Nephron (organoid): ENCODE measurements at regions not wholly inside any gene's neighbourhood (a gene's known extent, or its start where the extent isn't known, plus 50 kb on each side); places are given as distances from the start of the nearest gene placed in this dataset.
A peak's percentile ranks its signal among the peaks of the same experiment; 100 is the strongest.

ENCODE experiments used
- H3K27ac Mint-ChIP-seq, 3 experiments: 2 replicates each; pipeline ENCODE4 v1.8.0; 2020; ENCODE audit warnings: mixed read lengths in 3 of 3, mild to moderate bottlenecking in 2 of 3, moderate library complexity in 1 of 3
- H3K27me3 Mint-ChIP-seq: 2 replicates; pipeline ENCODE4 v1.8.0; 2021; ENCODE audit warnings: low read depth, mild to moderate bottlenecking, moderate library complexity, mixed read lengths
- H3K36me3 Mint-ChIP-seq: 2 replicates; pipeline ENCODE4 v1.8.0; 2020; ENCODE audit warnings: low read depth, mixed read lengths
- H3K4me1 Mint-ChIP-seq: 2 replicates; pipeline ENCODE4 v1.8.0; 2020; ENCODE audit warnings: mixed read lengths
- H3K4me3 Mint-ChIP-seq, 3 experiments: 2 replicates each; pipeline ENCODE4 v1.8.0; 2020; ENCODE audit warnings: mild to moderate bottlenecking in 3 of 3, mixed read lengths in 3 of 3, moderate library complexity in 2 of 3
- H3K9me3 Mint-ChIP-seq: 2 replicates; pipeline ENCODE4 v1.8.0; 2020; ENCODE audit warnings: mixed read lengths
- CTCF ChIP-seq, 3 experiments: fragments of 200-600 bp; sonication (generic); IDR thresholded peaks; one replicate each; pipeline ENCODE4 v1.5.0; 2021; ENCODE audit warnings: antibody characterized with exemption in 3 of 3; ENCODE audit not compliant: unreplicated experiment in 3 of 3

- peaks cover 18% of the 10 kb centered on the region for H3K27me3 Mint-ChIP-seq
- no peak overlapping the region for H3K27ac Mint-ChIP-seq
- no peaks in the 10 kb centered on the region for H3K36me3 Mint-ChIP-seq
- no peak for TF ChIP-seq CTCF (IDR thresholded peaks at IDR 0.05; ENCODE audit: unreplicated experiment in 3 of 3)
- H3K4me3 Mint-ChIP-seq, result no peak overlapping the region
- H3K4me1 Mint-ChIP-seq, result peaks cover 23% of the 10 kb centered on the region
- H3K9me3 Mint-ChIP-seq, result no peaks in the 10 kb centered on the region
These were observed 309.2 kb upstream of the CCL2 start for GRCh38 chr17:33945646-33946546.

- no peak overlapping the region for H3K4me3 Mint-ChIP-seq
- H3K9me3 Mint-ChIP-seq, result no peaks in the 10 kb centered on the region
- no peak overlapping the region for H3K27ac Mint-ChIP-seq
- peaks cover 13% of the 10 kb centered on the region for H3K27me3 Mint-ChIP-seq
- H3K36me3 Mint-ChIP-seq, result no peaks in the 10 kb centered on the region
- no peak for TF ChIP-seq CTCF (IDR thresholded peaks at IDR 0.05; ENCODE audit: unreplicated experiment in 3 of 3)
- H3K4me1 Mint-ChIP-seq, result peaks cover 11% of the 10 kb centered on the region
These were observed 307.3 kb upstream of the CCL2 start for GRCh38 chr17:33947762-33948161.

- Mint-ChIP-seq H3K27me3 (peaks cover 13% of the 10 kb centered on the region), H3K36me3 (no peaks in the 10 kb centered on the region), H3K4me1 (peaks cover 11% of the 10 kb centered on the region), H3K9me3 (no peaks in the 10 kb centered on the region), H3K27ac (no peak overlapping the region), H3K4me3 (no peak overlapping the region)
- no peak for TF ChIP-seq CTCF (IDR thresholded peaks at IDR 0.05; ENCODE audit: unreplicated experiment in 3 of 3)
These were observed 306.8 kb upstream of the CCL2 start for GRCh38 chr17:33948309-33948708.

- TF ChIP-seq CTCF (IDR thresholded peaks at IDR 0.05; ENCODE audit: unreplicated experiment in 3 of 3), result peak in 2 of 3 experiments; percentile 15 to 40
- H3K36me3 Mint-ChIP-seq, result no peaks in the 10 kb centered on the region
- no peak overlapping the region for H3K4me3 Mint-ChIP-seq
- peaks cover 8% of the 10 kb centered on the region for H3K4me1 Mint-ChIP-seq
- H3K9me3 Mint-ChIP-seq, result no peaks in the 10 kb centered on the region
- H3K27ac Mint-ChIP-seq, result no peak overlapping the region
- peaks cover 16% of the 10 kb centered on the region for H3K27me3 Mint-ChIP-seq
These were observed 306.0 kb upstream of the CCL2 start for GRCh38 chr17:33949100-33949499.

- no peaks in the 10 kb centered on the region for H3K36me3 Mint-ChIP-seq
These were observed 305.0 kb upstream of the CCL2 start for GRCh38 chr17:33950061-33950460.

More at GRCh38 chr17:33950061-33950460, 305.0 kb upstream of the CCL2 start:
- Mint-ChIP-seq H3K27ac (no peak overlapping the region), H3K27me3 (peaks cover 10% of the 10 kb centered on the region), H3K4me1 (peaks cover 7% of the 10 kb centered on the region), H3K4me3 (no peak overlapping the region), H3K9me3 (no peaks in the 10 kb centered on the region)
- no peak for TF ChIP-seq CTCF (IDR thresholded peaks at IDR 0.05; ENCODE audit: unreplicated experiment in 3 of 3)
